ENCODE measurements at regions not wholly inside any gene's neighbourhood (a gene's known extent, or its start where the extent isn't known, plus 50 kb on each side); places are given as distances from the start of the nearest gene placed in this dataset.

- Histone ChIP-seq H3K9me3 (ENCODE audit: low read length) (no peaks in the 10 kb centered on the region), H3K4me1 (ENCODE audit: insufficient read depth, low read length, poor library complexity, severe bottlenecking) (no peaks in the 10 kb centered on the region), H3K79me2 (ENCODE audit: insufficient read depth, low read depth, low read length) (no peaks in the 10 kb centered on the region), H3K36me3 (ENCODE audit: insufficient read depth, low read length) (no peaks in the 10 kb centered on the region), H3K9me2 (ENCODE audit: insufficient read depth, low read length) (no peaks in the 10 kb centered on the region), H4K20me1 (ENCODE audit: insufficient read depth, low read length) (no peaks in the 10 kb centered on the region), H3K4me3 (ENCODE audit: low read depth, low read length, poor library complexity, severe bottlenecking) (no peak overlapping the region), H3K27ac (ENCODE audit: low read depth, low read length, poor library complexity, severe bottlenecking) (no peak overlapping the region), H3K4me2 (ENCODE audit: low read length) (no peak overlapping the region), H2AFZ (ENCODE audit: low read length) (no peak overlapping the region)
- intact Hi-C loops (cut with micrococcal nuclease; ENCODE audit: unreplicated experiment), result no loop called here
- no TSS peak for BruUV-seq (replicated peaks)
- no peak for DNase-seq (ENCODE audit: low spot score)
- TF ChIP-seq CTCF (conservative IDR thresholded peaks at IDR 0.05; ENCODE audit: low read length), result no peak
- no peak for TF ChIP-seq EZH2phosphoT487 (IDR thresholded peaks at IDR 0.05; ENCODE audit: borderline replicate concordance, low read depth, low read length)
- POLR2A ChIA-PET, result interaction anchor here (0.7 to 1.3 kb wide), 2 partner anchors 8 to 71 kb away, joined by 3 to 5 read pairs; no protein-coding TSS in a partner anchor
- CTCF ChIA-PET (ENCODE audit: unreplicated experiment), result no interaction called here
These were observed 237.9 kb downstream of the HLX start for GRCh38 chr1:221117133-221117532.

GRCh38 chr1:221117548-221117951, 238.3 kb downstream of the HLX start:
- H3K36me3 ChIP-seq (ENCODE audit: insufficient read depth, low read length), result no peaks in the 10 kb centered on the region
- no peaks in the 10 kb centered on the region for H3K9me3 ChIP-seq (ENCODE audit: low read length)
- ChIA-PET POLR2A (interaction anchor here (0.7 kb wide), 1 partner anchor 71 kb away, joined by 3 read pairs; no protein-coding TSS in a partner anchor), CTCF (ENCODE audit: unreplicated experiment) (no interaction called here)
- no peak overlapping the region for H3K27ac ChIP-seq (ENCODE audit: low read depth, low read length, poor library complexity, severe bottlenecking)
- H3K79me2 ChIP-seq (ENCODE audit: insufficient read depth, low read depth, low read length), result no peaks in the 10 kb centered on the region
- H3K4me3 ChIP-seq (ENCODE audit: low read depth, low read length, poor library complexity, severe bottlenecking), result no peak overlapping the region
- H2AFZ ChIP-seq (ENCODE audit: low read length), result no peak overlapping the region
- H3K9me2 ChIP-seq (ENCODE audit: insufficient read depth, low read length), result no peaks in the 10 kb centered on the region
- no peaks in the 10 kb centered on the region for H3K4me1 ChIP-seq (ENCODE audit: insufficient read depth, low read length, poor library complexity, severe bottlenecking)
- no TSS peak for BruUV-seq (replicated peaks)
- DNase-seq (ENCODE audit: low spot score), result no peak
- H4K20me1 ChIP-seq (ENCODE audit: insufficient read depth, low read length), result no peaks in the 10 kb centered on the region
- intact Hi-C loops (cut with micrococcal nuclease; ENCODE audit: unreplicated experiment), result no loop called here
- H3K4me2 ChIP-seq (ENCODE audit: low read length), result no peak overlapping the region
- TF ChIP-seq EZH2phosphoT487 (IDR thresholded peaks at IDR 0.05; ENCODE audit: borderline replicate concordance, low read depth, low read length) (no peak), CTCF (conservative IDR thresholded peaks at IDR 0.05; ENCODE audit: low read length) (no peak)

- Histone ChIP-seq H3K79me2 (ENCODE audit: insufficient read depth, low read depth, low read length) (no peaks in the 10 kb centered on the region), H3K4me3 (ENCODE audit: low read depth, low read length, poor library complexity, severe bottlenecking) (no peak overlapping the region), H3K4me1 (ENCODE audit: insufficient read depth, low read length, poor library complexity, severe bottlenecking) (no peaks in the 10 kb centered on the region), H2AFZ (ENCODE audit: low read length) (no peak overlapping the region), H3K9me3 (ENCODE audit: low read length) (no peaks in the 10 kb centered on the region), H3K4me2 (ENCODE audit: low read length) (no peak overlapping the region), H4K20me1 (ENCODE audit: insufficient read depth, low read length) (no peaks in the 10 kb centered on the region), H3K9me2 (ENCODE audit: insufficient read depth, low read length) (no peaks in the 10 kb centered on the region), H3K27ac (ENCODE audit: low read depth, low read length, poor library complexity, severe bottlenecking) (no peak overlapping the region), H3K36me3 (ENCODE audit: insufficient read depth, low read length) (no peaks in the 10 kb centered on the region)
- intact Hi-C loops (cut with micrococcal nuclease; ENCODE audit: unreplicated experiment), result no loop called here
- CTCF ChIA-PET (ENCODE audit: unreplicated experiment), result no interaction called here
- DNase-seq (ENCODE audit: low spot score), result no peak
- POLR2A ChIA-PET, result interaction anchor here (0.6 kb wide), 1 partner anchor 21 kb away, joined by 3 read pairs; no protein-coding TSS in a partner anchor
- no TSS peak for BruUV-seq (replicated peaks)
- TF ChIP-seq EZH2phosphoT487 (IDR thresholded peaks at IDR 0.05; ENCODE audit: borderline replicate concordance, low read depth, low read length) (no peak), CTCF (conservative IDR thresholded peaks at IDR 0.05; ENCODE audit: low read length) (no peak)
These were observed 239.1 kb downstream of the HLX start for GRCh38 chr1:221118176-221118937.
